HEK293 (cell line): ENCODE measurements at regions not wholly inside any gene's neighbourhood (a gene's known extent, or its start where the extent isn't known, plus 50 kb on each side); places are given as distances from the start of the nearest gene placed in this dataset.

Experiments used
- CTCF ChIA-PET: fragments of 350-600 bp; formaldehyde crosslinking; extraction: SDS; loops from one replicate; lab custom pipeline; 2021; ENCODE audit warnings: antibody characterized with exemption; lab: Yijun Ruan, JAX
- POLR2A ChIA-PET: fragments of 300-600 bp; formaldehyde crosslinking; extraction: SDS; loops from one replicate; lab custom pipeline; 2020; ENCODE audit warnings: antibody characterized with exemption, inconsistent platforms; lab: Yijun Ruan, JAX
- H3K27ac ChIP-seq: fragments of 200-500 bp; sonication (Bioruptor generic); 2 replicates; pipeline ENCODE4 v1.5.1; 2014; ENCODE audit warnings: low read depth, low read length, control low read depth, inconsistent platforms; ENCODE audit errors: extremely low read depth
- H3K36me3 ChIP-seq, 2 experiments: fragments of 200-500 bp in 1 of 2; sonication (Bioruptor generic) in 1 of 2; 1 replicate in 1 of 2; 2 replicates in 1 of 2; pipeline ENCODE4 v1.5.1; 2014 to 2017; ENCODE audit warnings: inconsistent platforms in 2 of 2, low read length in 2 of 2; ENCODE audit not compliant: control insufficient read depth in 2 of 2, insufficient read depth in 1 of 2
- H3K4me1 ChIP-seq: fragments of 200-500 bp; sonication (Bioruptor generic); 2 replicates; pipeline ENCODE4 v1.5.1; 2014; ENCODE audit warnings: mild to moderate bottlenecking, low read length, inconsistent platforms; ENCODE audit not compliant: control insufficient read depth, insufficient read depth
- H3K4me3 ChIP-seq: 2 replicates; pipeline ENCODE4 v1.5.1; 2011; ENCODE audit warnings: low read depth, mild to moderate bottlenecking, control low read depth, low read length, moderate library complexity
- H3K9me3 ChIP-seq: fragments of 200-500 bp; sonication (Bioruptor generic); 2 replicates; pipeline ENCODE4 v1.5.1; 2014; ENCODE audit warnings: low read depth, low read length, inconsistent platforms; ENCODE audit not compliant: control insufficient read depth, insufficient read depth
- GLI2 ChIP-seq: fragments of 450-650 bp; formaldehyde crosslinking; IDR thresholded peaks from 2 replicates; pipeline ENCODE4; 2017; ENCODE audit warnings: missing biosample characterization, missing genetic modification characterization, low read depth, borderline replicate concordance
- KLF9 ChIP-seq: fragments of 450-650 bp; formaldehyde crosslinking; IDR thresholded peaks from 2 replicates; pipeline ENCODE4 v1.5.1; 2016; ENCODE audit warnings: missing biosample characterization, missing genetic modification characterization, low read depth
- MYNN ChIP-seq: fragments of 450-650 bp; formaldehyde crosslinking; IDR thresholded peaks from 2 replicates; pipeline ENCODE4 v1.5.1; 2016; ENCODE audit warnings: missing biosample characterization, missing genetic modification characterization, borderline replicate concordance
- OVOL3 ChIP-seq: fragments of 450-650 bp; formaldehyde crosslinking; IDR thresholded peaks from 2 replicates; pipeline ENCODE4 v1.5.1; 2016; ENCODE audit warnings: missing biosample characterization, missing genetic modification characterization
- REPIN1 ChIP-seq: fragments of 450-650 bp; formaldehyde crosslinking; IDR thresholded peaks from 2 replicates; pipeline ENCODE4 v1.5.1; 2017; ENCODE audit warnings: missing biosample characterization, missing genetic modification characterization, low read depth
- SALL2 ChIP-seq: fragments of 450-650 bp; formaldehyde crosslinking; IDR thresholded peaks from 2 replicates; pipeline ENCODE4 v1.5.0; 2017; ENCODE audit warnings: missing biosample characterization, mild to moderate bottlenecking, missing genetic modification characterization, borderline replicate concordance
- SP7 ChIP-seq: fragments of 450-650 bp; formaldehyde crosslinking; IDR thresholded peaks from 2 replicates; pipeline ENCODE4 v1.5.1; 2016; ENCODE audit warnings: missing biosample characterization, missing genetic modification characterization
- YY2 ChIP-seq: fragments of 450-650 bp; formaldehyde crosslinking; IDR thresholded peaks from 2 replicates; pipeline ENCODE4 v1.5.1; 2016; ENCODE audit warnings: missing biosample characterization, missing genetic modification characterization
- ZBTB6 ChIP-seq: fragments of 450-650 bp; formaldehyde crosslinking; IDR thresholded peaks from 2 replicates; pipeline ENCODE4 v1.5.1; 2017; ENCODE audit warnings: missing biosample characterization, missing genetic modification characterization
- ZNF10 ChIP-seq: fragments of 450-650 bp; formaldehyde crosslinking; IDR thresholded peaks from 2 replicates; pipeline ENCODE4 v1.5.1; 2017; ENCODE audit warnings: missing biosample characterization, missing genetic modification characterization
- ZNF157 ChIP-seq: fragments of 450-650 bp; formaldehyde crosslinking; IDR thresholded peaks from 2 replicates; pipeline ENCODE4 v1.5.1; 2016; ENCODE audit warnings: missing biosample characterization, missing genetic modification characterization
- ZNF311 ChIP-seq: fragments of 450-650 bp; formaldehyde crosslinking; IDR thresholded peaks from 2 replicates; pipeline ENCODE4 v1.5.1; 2017; ENCODE audit warnings: missing biosample characterization, missing genetic modification characterization, borderline replicate concordance
- ZNF449 ChIP-seq: fragments of 450-650 bp; formaldehyde crosslinking; IDR thresholded peaks from 2 replicates; pipeline ENCODE4 v1.5.1; 2017; ENCODE audit warnings: missing biosample characterization, mild to moderate bottlenecking, missing genetic modification characterization, moderate library complexity
- ZNF530 ChIP-seq: fragments of 450-650 bp; formaldehyde crosslinking; IDR thresholded peaks from 2 replicates; pipeline ENCODE4 v1.5.1; 2016; ENCODE audit warnings: low read depth, missing biosample characterization, missing genetic modification characterization
- ZNF610 ChIP-seq: fragments of 450-650 bp; formaldehyde crosslinking; IDR thresholded peaks from 2 replicates; pipeline ENCODE4 v1.5.1; 2016; ENCODE audit warnings: missing biosample characterization, missing genetic modification characterization, borderline replicate concordance
- ZNF654 ChIP-seq: fragments of 450-650 bp; formaldehyde crosslinking; IDR thresholded peaks from 2 replicates; pipeline ENCODE4 v1.5.1; 2016; ENCODE audit warnings: low read depth, missing biosample characterization, missing genetic modification characterization
- ZNF785 ChIP-seq: fragments of 450-650 bp; formaldehyde crosslinking; IDR thresholded peaks from 2 replicates; pipeline ENCODE4 v1.5.1; 2016; ENCODE audit warnings: missing biosample characterization, missing genetic modification characterization
- ZSCAN30 ChIP-seq: fragments of 450-650 bp; IDR thresholded peaks from 2 replicates; pipeline ENCODE4 v1.5.1; 2018; ENCODE audit warnings: missing biosample characterization, mild to moderate bottlenecking, missing genetic modification characterization, moderate library complexity
- ZSCAN5A ChIP-seq: fragments of 450-650 bp; formaldehyde crosslinking; IDR thresholded peaks from 2 replicates; pipeline ENCODE4 v1.5.1; 2016; ENCODE audit warnings: missing biosample characterization, missing genetic modification characterization
- TF ChIP-seq, protein P1 (sequence below): fragments of 450-650 bp; formaldehyde crosslinking; IDR thresholded peaks from 2 replicates; pipeline ENCODE4 v1.5.1; 2016; ENCODE audit warnings: missing biosample characterization, missing genetic modification characterization
- TF ChIP-seq, protein P2 (sequence below): fragments of 450-650 bp; formaldehyde crosslinking; IDR thresholded peaks from 2 replicates; pipeline ENCODE4 v1.5.1; 2016; ENCODE audit warnings: missing biosample characterization, missing genetic modification characterization, borderline replicate concordance

DNA sequence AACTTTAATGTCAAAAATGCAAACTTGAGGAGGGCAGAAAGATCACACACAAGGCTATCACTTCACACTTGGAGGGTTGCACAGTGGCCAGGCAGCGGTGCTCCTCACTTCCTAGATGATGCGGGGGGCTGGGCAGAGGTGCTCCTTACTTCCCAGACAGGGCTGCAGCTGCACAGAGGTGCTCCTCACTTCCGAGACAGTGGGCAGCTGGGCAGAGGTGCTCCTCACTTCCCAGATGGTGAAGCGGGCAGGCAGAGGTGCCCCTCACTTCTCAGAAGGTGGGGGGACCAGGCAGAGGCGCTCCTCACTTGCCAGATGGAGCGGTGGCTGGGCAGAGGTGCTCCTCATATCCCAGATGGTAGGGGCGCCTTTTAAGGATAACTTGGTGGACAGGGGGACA is 423.2 kb upstream of the RORB start:
- ChIA-PET POLR2A (no interaction called here), CTCF (no interaction called here)
- no peaks in the 10 kb centered on the region for H3K4me1 ChIP-seq
- no peaks in the 10 kb centered on the region for H3K9me3 ChIP-seq
- TF ChIP-seq, protein P1, sequence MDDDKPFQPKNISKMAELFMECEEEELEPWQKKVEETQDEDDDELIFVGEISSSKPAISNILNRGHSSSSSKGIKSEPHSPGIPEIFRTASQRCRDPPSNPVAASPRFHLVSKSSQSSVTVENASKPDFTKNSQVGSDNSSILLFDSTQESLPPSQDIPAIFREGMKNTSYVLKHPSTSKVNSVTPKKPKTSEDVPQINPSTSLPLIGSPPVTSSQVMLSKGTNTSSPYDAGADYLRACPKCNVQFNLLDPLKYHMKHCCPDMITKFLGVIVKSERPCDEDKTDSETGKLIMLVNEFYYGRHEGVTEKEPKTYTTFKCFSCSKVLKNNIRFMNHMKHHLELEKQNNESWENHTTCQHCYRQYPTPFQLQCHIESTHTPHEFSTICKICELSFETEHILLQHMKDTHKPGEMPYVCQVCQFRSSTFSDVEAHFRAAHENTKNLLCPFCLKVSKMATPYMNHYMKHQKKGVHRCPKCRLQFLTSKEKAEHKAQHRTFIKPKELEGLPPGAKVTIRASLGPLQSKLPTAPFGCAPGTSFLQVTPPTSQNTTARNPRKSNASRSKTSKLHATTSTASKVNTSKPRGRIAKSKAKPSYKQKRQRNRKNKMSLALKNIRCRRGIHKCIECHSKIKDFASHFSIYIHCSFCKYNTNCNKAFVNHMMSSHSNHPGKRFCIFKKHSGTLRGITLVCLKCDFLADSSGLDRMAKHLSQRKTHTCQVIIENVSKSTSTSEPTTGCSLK (tag by site-specific recombination): no peak
- TF ChIP-seq YY2: no peak
- TF ChIP-seq ZNF654 (tag by site-specific recombination): no peak
- no peak for TF ChIP-seq ZSCAN30 (tag by site-specific recombination)
- TF ChIP-seq MYNN (tag by site-specific recombination): no peak
- no peak for TF ChIP-seq ZNF449 (tag by site-specific recombination)
- no peak for TF ChIP-seq OVOL3 (tag by site-specific recombination)
- no peak for TF ChIP-seq ZNF157 (tag by site-specific recombination)
- TF ChIP-seq REPIN1 (tag by site-specific recombination): no peak
- no peak for TF ChIP-seq SALL2 (tag by site-specific recombination)
- no peak for TF ChIP-seq ZNF610 (tag by site-specific recombination)
- H3K4me3 ChIP-seq: no peak overlapping the region
- H3K27ac ChIP-seq: no peak overlapping the region
- no peaks in the 10 kb centered on the region for H3K36me3 ChIP-seq

DNA sequence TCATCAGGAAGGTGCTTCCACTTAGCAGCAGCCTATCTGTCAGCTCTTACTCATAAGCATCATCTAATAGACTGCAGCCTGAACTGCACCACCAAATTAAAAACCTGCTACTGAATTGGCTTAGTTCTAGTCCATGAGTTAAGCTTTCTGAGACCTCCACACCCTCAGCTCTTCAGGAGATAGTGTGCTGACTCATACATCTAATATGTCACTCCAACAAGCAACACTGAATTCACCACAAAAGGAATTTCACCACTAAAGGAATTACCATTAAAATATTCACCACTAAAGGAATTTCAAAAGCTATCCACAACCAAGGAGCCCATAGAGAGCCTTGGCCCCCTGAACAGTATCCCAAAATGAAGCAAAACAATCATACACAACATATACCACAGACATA is 418.5 kb upstream of the RORB start:
- Histone ChIP-seq H3K4me1 (no peaks in the 10 kb centered on the region), H3K9me3 (no peaks in the 10 kb centered on the region), H3K36me3 (no peaks in the 10 kb centered on the region), H3K4me3 (no peak overlapping the region), H3K27ac (no peak overlapping the region)
- ChIA-PET CTCF (no interaction called here), POLR2A (no interaction called here)
- TF ChIP-seq, protein P2, sequence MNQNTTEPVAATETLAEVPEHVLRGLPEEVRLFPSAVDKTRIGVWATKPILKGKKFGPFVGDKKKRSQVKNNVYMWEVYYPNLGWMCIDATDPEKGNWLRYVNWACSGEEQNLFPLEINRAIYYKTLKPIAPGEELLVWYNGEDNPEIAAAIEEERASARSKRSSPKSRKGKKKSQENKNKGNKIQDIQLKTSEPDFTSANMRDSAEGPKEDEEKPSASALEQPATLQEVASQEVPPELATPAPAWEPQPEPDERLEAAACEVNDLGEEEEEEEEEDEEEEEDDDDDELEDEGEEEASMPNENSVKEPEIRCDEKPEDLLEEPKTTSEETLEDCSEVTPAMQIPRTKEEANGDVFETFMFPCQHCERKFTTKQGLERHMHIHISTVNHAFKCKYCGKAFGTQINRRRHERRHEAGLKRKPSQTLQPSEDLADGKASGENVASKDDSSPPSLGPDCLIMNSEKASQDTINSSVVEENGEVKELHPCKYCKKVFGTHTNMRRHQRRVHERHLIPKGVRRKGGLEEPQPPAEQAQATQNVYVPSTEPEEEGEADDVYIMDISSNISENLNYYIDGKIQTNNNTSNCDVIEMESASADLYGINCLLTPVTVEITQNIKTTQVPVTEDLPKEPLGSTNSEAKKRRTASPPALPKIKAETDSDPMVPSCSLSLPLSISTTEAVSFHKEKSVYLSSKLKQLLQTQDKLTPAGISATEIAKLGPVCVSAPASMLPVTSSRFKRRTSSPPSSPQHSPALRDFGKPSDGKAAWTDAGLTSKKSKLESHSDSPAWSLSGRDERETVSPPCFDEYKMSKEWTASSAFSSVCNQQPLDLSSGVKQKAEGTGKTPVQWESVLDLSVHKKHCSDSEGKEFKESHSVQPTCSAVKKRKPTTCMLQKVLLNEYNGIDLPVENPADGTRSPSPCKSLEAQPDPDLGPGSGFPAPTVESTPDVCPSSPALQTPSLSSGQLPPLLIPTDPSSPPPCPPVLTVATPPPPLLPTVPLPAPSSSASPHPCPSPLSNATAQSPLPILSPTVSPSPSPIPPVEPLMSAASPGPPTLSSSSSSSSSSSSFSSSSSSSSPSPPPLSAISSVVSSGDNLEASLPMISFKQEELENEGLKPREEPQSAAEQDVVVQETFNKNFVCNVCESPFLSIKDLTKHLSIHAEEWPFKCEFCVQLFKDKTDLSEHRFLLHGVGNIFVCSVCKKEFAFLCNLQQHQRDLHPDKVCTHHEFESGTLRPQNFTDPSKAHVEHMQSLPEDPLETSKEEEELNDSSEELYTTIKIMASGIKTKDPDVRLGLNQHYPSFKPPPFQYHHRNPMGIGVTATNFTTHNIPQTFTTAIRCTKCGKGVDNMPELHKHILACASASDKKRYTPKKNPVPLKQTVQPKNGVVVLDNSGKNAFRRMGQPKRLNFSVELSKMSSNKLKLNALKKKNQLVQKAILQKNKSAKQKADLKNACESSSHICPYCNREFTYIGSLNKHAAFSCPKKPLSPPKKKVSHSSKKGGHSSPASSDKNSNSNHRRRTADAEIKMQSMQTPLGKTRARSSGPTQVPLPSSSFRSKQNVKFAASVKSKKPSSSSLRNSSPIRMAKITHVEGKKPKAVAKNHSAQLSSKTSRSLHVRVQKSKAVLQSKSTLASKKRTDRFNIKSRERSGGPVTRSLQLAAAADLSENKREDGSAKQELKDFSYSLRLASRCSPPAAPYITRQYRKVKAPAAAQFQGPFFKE: no peak
- TF ChIP-seq ZNF785 (tag by site-specific recombination) (no peak), ZNF311 (no peak), GLI2 (tag by site-specific recombination) (no peak), KLF9 (no peak), ZNF530 (tag by site-specific recombination) (no peak), ZBTB6 (tag by site-specific recombination) (no peak), SP7 (tag by site-specific recombination) (no peak), ZSCAN5A (tag by site-specific recombination) (no peak), ZNF10 (tag by site-specific recombination) (no peak)
- TF ChIP-seq, protein P1 (tag by site-specific recombination): no peak
